BJ (cell line): ENCODE measurements at regions not wholly inside any gene's neighbourhood (a gene's known extent, or its start where the extent isn't known, plus 50 kb on each side); places are given as distances from the start of the nearest gene placed in this dataset.

Experiments used
- CTCF ChIA-PET: fragments of 350-600 bp; formaldehyde crosslinking; extraction: SDS; loops from one replicate; lab custom pipeline; 2021; ENCODE audit warnings: antibody characterized with exemption, inconsistent platforms; lab: Yijun Ruan, JAX
- POLR2A ChIA-PET: fragments of 300-600 bp; sonication (Branson Sonifier 250); formaldehyde crosslinking; extraction: SDS; loops from one replicate; lab custom pipeline; 2021; ENCODE audit warnings: antibody characterized with exemption; lab: Charles Lee
- DNase-seq: peaks from one replicate; pipeline ENCODE4 v3.0.0-alpha.2; 2011; ENCODE audit warnings: low read depth
- H3K27me3 ChIP-seq: 2 replicates; pipeline ENCODE4 v1.6.0; 2011; ENCODE audit warnings: low read length; ENCODE audit not compliant: control insufficient read depth, insufficient read depth
- H3K36me3 ChIP-seq: 2 replicates; pipeline ENCODE4 v1.5.1; 2011; ENCODE audit warnings: low read length; ENCODE audit not compliant: control insufficient read depth, insufficient read depth
- H3K4me3 ChIP-seq: 2 replicates; pipeline ENCODE4 v1.5.1; 2011; ENCODE audit warnings: low read depth, mild to moderate bottlenecking, control low read depth, low read length
- TF ChIP-seq, protein P1 (sequence below): IDR thresholded peaks from 2 replicates; pipeline ENCODE4 v1.5.1; 2011; ENCODE audit warnings: low read depth, mild to moderate bottlenecking, control low read depth, inconsistent platforms, low read length, moderate library complexity; ENCODE audit not compliant: insufficient read depth

DNA sequence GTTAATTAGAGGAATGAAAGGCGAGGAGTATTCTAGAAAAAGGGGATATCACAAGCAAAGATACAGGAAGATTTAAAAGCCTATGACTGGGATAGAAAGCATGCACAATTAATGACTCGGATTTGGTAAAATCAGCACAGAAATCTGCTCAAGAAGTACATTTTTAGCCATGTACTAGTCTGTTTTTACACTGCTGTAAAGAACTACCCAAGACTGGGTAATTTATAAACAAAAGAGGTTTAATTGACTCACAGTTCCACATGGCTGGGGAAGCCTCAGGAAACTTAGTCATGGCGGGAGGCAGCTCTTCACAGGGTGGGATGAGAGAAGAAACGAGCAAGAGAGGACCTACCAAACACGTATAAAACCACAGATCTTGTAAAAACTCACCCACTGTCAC is 716.3 kb upstream of the MDGA2 start:
- H3K27me3 ChIP-seq = no peaks in the 10 kb centered on the region
- no peak for DNase-seq
- CTCF ChIA-PET = no interaction called here
- H3K36me3 ChIP-seq = no peaks in the 10 kb centered on the region
- H3K4me3 ChIP-seq = no peak overlapping the region
- POLR2A ChIA-PET = no interaction called here
- TF ChIP-seq, protein P1, sequence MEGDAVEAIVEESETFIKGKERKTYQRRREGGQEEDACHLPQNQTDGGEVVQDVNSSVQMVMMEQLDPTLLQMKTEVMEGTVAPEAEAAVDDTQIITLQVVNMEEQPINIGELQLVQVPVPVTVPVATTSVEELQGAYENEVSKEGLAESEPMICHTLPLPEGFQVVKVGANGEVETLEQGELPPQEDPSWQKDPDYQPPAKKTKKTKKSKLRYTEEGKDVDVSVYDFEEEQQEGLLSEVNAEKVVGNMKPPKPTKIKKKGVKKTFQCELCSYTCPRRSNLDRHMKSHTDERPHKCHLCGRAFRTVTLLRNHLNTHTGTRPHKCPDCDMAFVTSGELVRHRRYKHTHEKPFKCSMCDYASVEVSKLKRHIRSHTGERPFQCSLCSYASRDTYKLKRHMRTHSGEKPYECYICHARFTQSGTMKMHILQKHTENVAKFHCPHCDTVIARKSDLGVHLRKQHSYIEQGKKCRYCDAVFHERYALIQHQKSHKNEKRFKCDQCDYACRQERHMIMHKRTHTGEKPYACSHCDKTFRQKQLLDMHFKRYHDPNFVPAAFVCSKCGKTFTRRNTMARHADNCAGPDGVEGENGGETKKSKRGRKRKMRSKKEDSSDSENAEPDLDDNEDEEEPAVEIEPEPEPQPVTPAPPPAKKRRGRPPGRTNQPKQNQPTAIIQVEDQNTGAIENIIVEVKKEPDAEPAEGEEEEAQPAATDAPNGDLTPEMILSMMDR = no peak

DNA sequence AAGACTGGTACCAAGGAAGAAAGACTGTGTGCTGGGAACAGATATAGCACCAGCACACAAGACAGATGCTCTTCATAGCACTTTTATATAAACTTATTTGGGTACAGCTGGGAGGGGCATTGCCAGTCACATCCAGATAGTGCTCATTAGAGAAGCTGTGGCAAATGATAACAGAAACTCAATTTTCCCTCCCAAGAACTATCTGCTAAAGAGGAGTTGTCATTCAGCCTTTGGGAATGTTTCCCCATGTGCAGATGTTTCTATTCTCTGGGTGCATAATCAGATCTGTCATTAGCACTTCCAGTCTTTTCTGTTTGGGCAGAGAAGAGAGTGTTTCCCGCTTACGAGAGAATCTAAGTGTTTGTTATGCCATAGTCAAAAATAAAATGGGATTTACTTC is 714.9 kb upstream of the MDGA2 start:
- ChIA-PET POLR2A (no interaction called here), CTCF (no interaction called here)
- TF ChIP-seq, protein P1 = no peak
- Histone ChIP-seq H3K27me3 (no peaks in the 10 kb centered on the region), H3K4me3 (no peak overlapping the region), H3K36me3 (no peaks in the 10 kb centered on the region)
- DNase-seq = no peak

DNA sequence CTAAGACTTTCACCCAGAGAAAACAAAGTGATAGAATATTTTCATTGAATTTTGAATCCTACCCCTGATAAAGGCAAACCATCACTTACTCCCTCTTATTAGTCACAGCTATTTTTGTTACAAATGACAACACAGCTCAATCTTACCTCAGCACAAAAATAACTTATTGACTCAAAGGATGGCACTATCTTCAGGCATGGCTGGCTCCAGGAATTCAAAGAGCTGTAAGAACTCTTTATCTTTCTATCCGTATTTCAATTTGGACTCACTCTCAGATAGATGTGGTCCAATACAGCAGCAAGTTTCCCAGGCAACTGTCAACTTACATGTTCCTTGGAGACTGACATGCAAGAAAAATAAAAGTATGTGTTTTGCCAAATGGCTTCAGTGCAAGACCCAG is 709.4 kb upstream of the MDGA2 start:
- DNase-seq = no peak
- CTCF ChIA-PET = interaction anchor here (0.8 kb wide), 1 partner anchor 919 kb away, joined by 3 read pairs; no protein-coding TSS in a partner anchor
- Histone ChIP-seq H3K36me3 (no peaks in the 10 kb centered on the region), H3K4me3 (no peak overlapping the region), H3K27me3 (no peaks in the 10 kb centered on the region)
- POLR2A ChIA-PET = no interaction called here
- TF ChIP-seq, protein P1 = no peak

DNA sequence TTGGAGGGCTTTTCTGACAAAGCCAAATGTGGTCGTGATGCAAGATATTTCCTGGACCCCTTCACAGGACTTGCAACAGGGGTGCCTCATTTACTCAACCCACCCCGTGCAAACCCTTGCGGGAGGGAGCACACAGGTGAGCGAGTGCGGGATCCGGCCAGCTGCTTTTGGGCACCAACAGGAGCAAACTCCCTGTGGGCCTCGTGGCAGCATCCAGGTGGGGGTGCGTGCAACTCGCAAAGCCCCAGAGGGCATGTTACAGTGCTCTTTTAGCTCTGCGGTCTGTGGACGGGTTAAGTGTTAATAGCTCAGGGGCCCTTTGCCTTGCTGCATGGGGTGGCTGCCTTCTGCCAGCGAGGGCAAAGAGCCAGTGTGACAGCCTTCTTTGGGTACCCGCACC is 707.6 kb upstream of the MDGA2 start:
- no peak for DNase-seq
- ChIA-PET CTCF (no interaction called here), POLR2A (no interaction called here)
- no peak overlapping the region for H3K4me3 ChIP-seq
- TF ChIP-seq, protein P1 = no peak
- H3K36me3 ChIP-seq = no peaks in the 10 kb centered on the region
- H3K27me3 ChIP-seq = no peaks in the 10 kb centered on the region

DNA sequence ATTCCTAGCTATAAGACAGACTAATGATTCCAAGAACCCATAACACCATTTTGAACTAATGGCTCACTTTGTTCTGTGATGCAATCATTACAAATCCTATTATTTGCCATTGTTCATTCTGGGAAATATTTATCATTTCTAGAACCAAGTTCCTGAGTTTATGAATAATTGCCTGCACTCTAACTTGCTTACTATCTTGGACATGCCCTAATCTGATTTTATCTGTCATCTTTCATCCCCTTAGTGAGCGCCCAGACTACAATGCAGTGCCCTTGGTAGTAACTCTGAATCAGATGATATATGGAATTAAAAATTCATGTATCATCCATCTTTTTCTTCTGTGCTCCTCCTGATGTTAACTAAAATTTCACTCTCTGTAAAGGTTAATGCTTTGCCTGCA is 703.1 kb upstream of the MDGA2 start:
- H3K27me3 ChIP-seq = no peaks in the 10 kb centered on the region
- TF ChIP-seq, protein P1 = no peak
- CTCF ChIA-PET = no interaction called here
- POLR2A ChIA-PET = no interaction called here
- no peak overlapping the region for H3K4me3 ChIP-seq
- no peak for DNase-seq
- no peaks in the 10 kb centered on the region for H3K36me3 ChIP-seq
